ENCODE measurements at regions not wholly inside any gene's neighbourhood (a gene's known extent, or its start where the extent isn't known, plus 50 kb on each side); places are given as distances from the start of the nearest gene placed in this dataset.
"Not testable (repeated sequence)": the region's sequence is repeated elsewhere in the genome, so short reads cannot be mapped to it uniquely, and the experiment has no call there.

- DNase-seq: no peak
Observed at GRCh38 chr1:184851822-184852746, 97.4 kb upstream of the EDEM3 start.

- DNase-seq: no peak
Observed at GRCh38 chr1:184843732-184844495, 89.3 kb upstream of the EDEM3 start.

- no peak for DNase-seq
Observed at GRCh38 chr1:184840596-184840995, 85.9 kb upstream of the EDEM3 start.

GRCh38 chr1:184838504-184838951 is 83.9 kb upstream of the EDEM3 start:
- DNase-seq: no peak

GRCh38 chr1:184836934-184837895 is 82.6 kb upstream of the EDEM3 start:
- no peak for DNase-seq

GRCh38 chr1:184836141-184836540 is 81.5 kb upstream of the EDEM3 start:
- DNase-seq: no peak

- not testable (repeated sequence) for DNase-seq
Observed at GRCh38 chr1:184833994-184834393, 79.3 kb upstream of the EDEM3 start.

- DNase-seq: no peak
Observed at GRCh38 chr1:184832517-184832916, 77.9 kb upstream of the EDEM3 start.

GRCh38 chr1:184829496-184829895 is 74.8 kb upstream of the EDEM3 start:
- not testable (repeated sequence) for DNase-seq

- no peak for DNase-seq
Observed at GRCh38 chr1:184828369-184828717, 73.7 kb upstream of the EDEM3 start.

GRCh38 chr1:184827600-184828368 is 73.1 kb upstream of the EDEM3 start:
- no peak for DNase-seq

- no peak for DNase-seq
Observed at GRCh38 chr1:184826001-184826400, 71.3 kb upstream of the EDEM3 start.

GRCh38 chr1:184825571-184825970 is 70.9 kb upstream of the EDEM3 start:
- DNase-seq: no peak

GRCh38 chr1:184824691-184825323 is 70.1 kb upstream of the EDEM3 start:
- DNase-seq: no peak

GRCh38 chr1:184823080-184823479 is 68.4 kb upstream of the EDEM3 start:
- DNase-seq: no peak

- DNase-seq: no peak
Observed at GRCh38 chr1:184822267-184822666, 67.6 kb upstream of the EDEM3 start.

- no peak for DNase-seq
Observed at GRCh38 chr1:184821658-184822057, 67.0 kb upstream of the EDEM3 start.

GRCh38 chr1:184820956-184821355 is 66.3 kb upstream of the EDEM3 start:
- DNase-seq: no peak

- DNase-seq: no peak
Observed at GRCh38 chr1:184820218-184820750, 65.6 kb upstream of the EDEM3 start.

- DNase-seq: no peak
Observed at GRCh38 chr1:184818646-184819045, 64.0 kb upstream of the EDEM3 start.

- DNase-seq: not testable (repeated sequence)
Observed at GRCh38 chr1:184817003-184817402, 62.3 kb upstream of the EDEM3 start.
